HL-60/S4 treated with phorbol 12-myristate 13-acetate at 8.2 ng/mL for 4 days and 3 days (cell line): ENCODE measurements at regions not wholly inside any gene's neighbourhood (a gene's known extent, or its start where the extent isn't known, plus 50 kb on each side); places are given as distances from the start of the nearest gene placed in this dataset.
"Not testable (repeated sequence)": the region's sequence is repeated elsewhere in the genome, so short reads cannot be mapped to it uniquely, and the experiment has no call there.

Experiments used
- in situ Hi-C: fragments of 300-500 bp; cut with MboI; formaldehyde crosslinking; loops from 2 replicates; pipeline ENCODE4 v1.15.0; 2022; ENCODE audit warnings: low sequenced_read_pairs

GRCh38 chr1:221488550-221488949 is 253.3 kb downstream of the DUSP10 start:
- in situ Hi-C loops = loop anchor here (25.0 kb wide), 1 partner anchor 674 kb away; no protein-coding TSS in a partner anchor

GRCh38 chr1:221494670-221495069 is 247.2 kb downstream of the DUSP10 start:
- in situ Hi-C loops = loop anchor here (25.0 kb wide), 1 partner anchor 668 kb away; no protein-coding TSS in a partner anchor

GRCh38 chr1:221497046-221497445 is 244.8 kb downstream of the DUSP10 start:
- in situ Hi-C loops = loop anchor here (25.0 kb wide), 1 partner anchor 665 kb away; no protein-coding TSS in a partner anchor

- in situ Hi-C loops = no loop called here
These were observed 238.6 kb downstream of the DUSP10 start for GRCh38 chr1:221503268-221503667.

GRCh38 chr1:221509575-221510355 is 232.1 kb downstream of the DUSP10 start:
- in situ Hi-C loops = no loop called here

GRCh38 chr1:221510793-221511503 is 230.9 kb downstream of the DUSP10 start:
- in situ Hi-C loops = no loop called here

GRCh38 chr1:221511797-221512196 is 230.1 kb downstream of the DUSP10 start:
- in situ Hi-C loops = no loop called here

- in situ Hi-C loops = no loop called here
These were observed 227.1 kb downstream of the DUSP10 start for GRCh38 chr1:221514806-221515205.

- in situ Hi-C loops = no loop called here
These were observed 226.4 kb downstream of the DUSP10 start for GRCh38 chr1:221515496-221515895.

- in situ Hi-C loops = no loop called here
These were observed 223.9 kb downstream of the DUSP10 start for GRCh38 chr1:221517961-221518360.

- in situ Hi-C loops = no loop called here
These were observed 221.6 kb downstream of the DUSP10 start for GRCh38 chr1:221520250-221520649.

- in situ Hi-C loops = no loop called here
These were observed 220.2 kb downstream of the DUSP10 start for GRCh38 chr1:221521686-221522085.

- in situ Hi-C loops = no loop called here
These were observed 219.4 kb downstream of the DUSP10 start for GRCh38 chr1:221522529-221522940.

- in situ Hi-C loops = no loop called here
These were observed 216.1 kb downstream of the DUSP10 start for GRCh38 chr1:221525749-221526148.

- in situ Hi-C loops = no loop called here
These were observed 214.6 kb downstream of the DUSP10 start for GRCh38 chr1:221527302-221527701.

GRCh38 chr1:221527886-221528624 is 213.8 kb downstream of the DUSP10 start:
- in situ Hi-C loops = no loop called here

- in situ Hi-C loops = not testable (repeated sequence)
These were observed 211.7 kb downstream of the DUSP10 start for GRCh38 chr1:221530159-221530558.

- in situ Hi-C loops = no loop called here
These were observed 211.1 kb downstream of the DUSP10 start for GRCh38 chr1:221530791-221531190.

- in situ Hi-C loops = no loop called here
These were observed 209.7 kb downstream of the DUSP10 start for GRCh38 chr1:221532071-221532773.

- in situ Hi-C loops = no loop called here
These were observed 200.6 kb downstream of the DUSP10 start for GRCh38 chr1:221541296-221541695.
